MM.1S (cell line): ENCODE measurements at regions not wholly inside any gene's neighbourhood (a gene's known extent, or its start where the extent isn't known, plus 50 kb on each side); places are given as distances from the start of the nearest gene placed in this dataset.

Experiments
- CTCF ChIP-seq: fragments of 300-600 bp; sonication (generic); IDR thresholded peaks from 2 replicates; pipeline ENCODE4 v1.5.1; 2016; ENCODE audit warnings: antibody characterized with exemption, low read length, mixed read lengths
- EZH2 ChIP-seq: fragments of 300-600 bp; sonication (generic); optimal IDR thresholded peaks from 2 replicates; pipeline ENCODE3; 2017; ENCODE audit warnings: low read depth, mild to moderate bottlenecking, antibody characterized with exemption, low read length, mixed read lengths
- EZH2phosphoT487 ChIP-seq: fragments of 300-600 bp; sonication (generic); IDR thresholded peaks from 2 replicates; pipeline ENCODE4 v1.6.1; 2018; ENCODE audit warnings: antibody characterized with exemption, low read length

DNA sequence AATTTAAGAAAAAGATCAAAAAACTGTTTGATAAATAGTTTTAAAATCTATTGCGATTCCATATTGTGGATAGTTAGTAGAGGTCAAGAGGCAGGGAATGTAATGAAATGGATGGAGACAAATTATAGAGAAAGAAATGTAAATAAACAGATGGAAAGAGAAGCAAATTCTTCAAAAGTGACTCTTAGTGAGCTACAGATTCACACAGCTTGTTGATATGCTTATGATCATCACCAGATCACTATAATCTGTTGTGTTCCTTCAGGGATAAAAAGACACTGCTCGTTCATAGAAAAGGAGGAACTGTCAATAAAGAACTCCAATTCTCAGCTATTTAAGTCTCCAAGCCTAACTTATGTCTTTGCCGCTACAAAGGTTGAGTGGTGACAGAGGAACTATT is 251.4 kb upstream of the SEMA3C start:
- TF ChIP-seq CTCF (no peak), EZH2 (no peak), EZH2phosphoT487 (no peak)
